HepG2 (cell line): ENCODE measurements at regions not wholly inside any gene's neighbourhood (a gene's known extent, or its start where the extent isn't known, plus 50 kb on each side); places are given as distances from the start of the nearest gene placed in this dataset.
A peak's percentile ranks its signal among the peaks of the same experiment; 100 is the strongest.

Experiments
- AKAP8 ChIP-seq: sonication (generic); formaldehyde crosslinking; IDR thresholded peaks from 2 replicates; pipeline ENCODE4 v1.5.1; 2020; ENCODE audit warnings: mild to moderate bottlenecking, missing genetic modification reagents
- ARHGAP35 ChIP-seq: sonication (generic); formaldehyde crosslinking; IDR thresholded peaks from 2 replicates; pipeline ENCODE4 v1.9.0; 2022; ENCODE audit warnings: mild to moderate bottlenecking, inconsistent platforms, moderate library complexity, missing genetic modification reagents, borderline replicate concordance
- FOXO1 ChIP-seq: sonication (generic); formaldehyde crosslinking; IDR thresholded peaks from 2 replicates; pipeline ENCODE4 v1.4.0; 2020; ENCODE audit warnings: missing genetic modification reagents
- FOXP4 ChIP-seq: sonication (generic); formaldehyde crosslinking; IDR thresholded peaks from 2 replicates; pipeline ENCODE4 v1.4.0; 2020; ENCODE audit warnings: missing genetic modification reagents
- IRX3 ChIP-seq: sonication (generic); formaldehyde crosslinking; IDR thresholded peaks from 2 replicates; pipeline ENCODE4 v1.8.1; 2023; ENCODE audit warnings: mild to moderate bottlenecking, low read depth, missing genetic modification reagents, borderline replicate concordance
- KDM1A ChIP-seq: IDR thresholded peaks from 2 replicates; pipeline ENCODE4 v1.6.1; 2016; ENCODE audit warnings: missing compliant biosample characterization
- KDM2A ChIP-seq: sonication (generic); formaldehyde crosslinking; IDR thresholded peaks from 2 replicates; pipeline ENCODE4 v1.4.0; 2020; ENCODE audit warnings: low read depth, missing genetic modification reagents, borderline replicate concordance
- MED8 ChIP-seq: sonication (generic); formaldehyde crosslinking; IDR thresholded peaks from 2 replicates; pipeline ENCODE4 v1.8.1; 2023; ENCODE audit warnings: mild to moderate bottlenecking, missing genetic modification reagents; ENCODE audit not compliant: insufficient replicate concordance
- MEIS1 ChIP-seq: sonication (generic); formaldehyde crosslinking; IDR thresholded peaks from 2 replicates; pipeline ENCODE4 v1.9.0; 2021; ENCODE audit warnings: mild to moderate bottlenecking, missing genetic modification reagents, moderate library complexity, borderline replicate concordance
- MTF1 ChIP-seq: sonication (generic); formaldehyde crosslinking; IDR thresholded peaks from 2 replicates; pipeline ENCODE4 v1.5.0; 2020; ENCODE audit warnings: missing genetic modification reagents
- PHF8 ChIP-seq: sonication (generic); formaldehyde crosslinking; IDR thresholded peaks from 2 replicates; pipeline ENCODE4 v1.5.0; 2020; ENCODE audit warnings: missing genetic modification reagents
- POGZ ChIP-seq: sonication (generic); formaldehyde crosslinking; IDR thresholded peaks from 2 replicates; pipeline ENCODE4 v1.4.0; 2020; ENCODE audit warnings: mild to moderate bottlenecking, missing genetic modification reagents
- STAT6 ChIP-seq: sonication (generic); formaldehyde crosslinking; IDR thresholded peaks from 2 replicates; pipeline ENCODE4 v1.4.0; 2020; ENCODE audit warnings: missing genetic modification reagents, mild to moderate bottlenecking, borderline replicate concordance
- TFDP2 ChIP-seq: sonication (generic); formaldehyde crosslinking; IDR thresholded peaks from 2 replicates; pipeline ENCODE4 v1.4.0; 2020; ENCODE audit warnings: missing genetic modification reagents
- ZBTB1 ChIP-seq: sonication (generic); formaldehyde crosslinking; IDR thresholded peaks from 2 replicates; pipeline ENCODE4 v1.4.0; 2020; ENCODE audit warnings: missing genetic modification reagents, borderline replicate concordance
- ZIK1 ChIP-seq: sonication (generic); formaldehyde crosslinking; IDR thresholded peaks from 2 replicates; pipeline ENCODE4 v1.5.0; 2020; ENCODE audit warnings: mild to moderate bottlenecking, low read depth, missing genetic modification reagents, borderline replicate concordance
- ZNF205 ChIP-seq: IDR thresholded peaks from 2 replicates; pipeline ENCODE4 v1.6.1; 2018; ENCODE audit warnings: missing biosample characterization, missing genetic modification reagents
- ZNF292 ChIP-seq: sonication (generic); formaldehyde crosslinking; IDR thresholded peaks from 2 replicates; pipeline ENCODE4 v1.8.1; 2022; ENCODE audit warnings: mild to moderate bottlenecking, low read depth, missing genetic modification reagents, borderline replicate concordance
- ZNF335 ChIP-seq: sonication (generic); formaldehyde crosslinking; IDR thresholded peaks from 2 replicates; pipeline ENCODE4 v1.4.0; 2020; ENCODE audit warnings: missing genetic modification reagents
- ZNF564 ChIP-seq: sonication (generic); formaldehyde crosslinking; IDR thresholded peaks from 2 replicates; pipeline ENCODE4 v1.8.1; 2023; ENCODE audit warnings: mild to moderate bottlenecking, missing genetic modification reagents
- ZNF674 ChIP-seq: sonication (generic); formaldehyde crosslinking; IDR thresholded peaks from 2 replicates; pipeline ENCODE4 v1.5.0; 2020; ENCODE audit warnings: low read depth, mild to moderate bottlenecking, missing genetic modification reagents
- ZNF740 ChIP-seq: sonication (generic); formaldehyde crosslinking; IDR thresholded peaks from 2 replicates; pipeline ENCODE4 v1.4.0; 2020; ENCODE audit warnings: missing genetic modification reagents
- ZNF891 ChIP-seq: sonication (generic); formaldehyde crosslinking; IDR thresholded peaks from 2 replicates; pipeline ENCODE4 v1.5.0; 2020; ENCODE audit warnings: mild to moderate bottlenecking, missing genetic modification reagents
- ZZZ3 ChIP-seq: sonication (generic); formaldehyde crosslinking; IDR thresholded peaks from 2 replicates; pipeline ENCODE4 v1.4.0; 2020; ENCODE audit warnings: missing genetic modification reagents, mild to moderate bottlenecking, borderline replicate concordance

GRCh38 chr2:42854207-42854818 lies 61.9 kb upstream of the HAAO start (continued):
- TF ChIP-seq STAT6 (CRISPR knock-in tag) (peak; percentile 56; the same call in 1 of the 2 replicates), ZNF674 (CRISPR knock-in tag) (no peak), MED8 (CRISPR knock-in tag) (peak; percentile 30), ZNF335 (CRISPR knock-in tag) (0 out of 2 replicates have a peak, but pooled peaks have one; percentile 51), MTF1 (CRISPR knock-in tag) (no peak), FOXP4 (CRISPR knock-in tag) (no peak; the same call in 1 of the 2 replicates), MEIS1 (CRISPR knock-in tag) (0 out of 2 replicates have a peak, but pooled peaks have one; percentile 35), ZNF564 (CRISPR knock-in tag) (peak; percentile 54; the same call in 1 of the 2 replicates), AKAP8 (CRISPR knock-in tag) (0 out of 2 replicates have a peak, but pooled peaks have one; percentile 40), ZIK1 (CRISPR knock-in tag) (0 out of 2 replicates have a peak, but pooled peaks have one; percentile 46), FOXO1 (CRISPR knock-in tag) (no peak; the same call in 1 of the 2 replicates), ARHGAP35 (CRISPR knock-in tag) (peak; percentile 49; the same call in 1 of the 2 replicates), ZNF292 (CRISPR knock-in tag) (peak; percentile 96), ZZZ3 (CRISPR knock-in tag) (no peak), ZNF740 (no peak), KDM1A (no peak), IRX3 (CRISPR knock-in tag) (peak; percentile 60; the same call in 1 of the 2 replicates), POGZ (peak; percentile 28; the same call in 1 of the 2 replicates), ZBTB1 (CRISPR knock-in tag) (no peak), KDM2A (CRISPR knock-in tag) (peak; percentile 40; the same call in 1 of the 2 replicates), TFDP2 (CRISPR knock-in tag) (peak; percentile 48; the same call in 1 of the 2 replicates), PHF8 (CRISPR knock-in tag) (peak; percentile 81), ZNF891 (CRISPR knock-in tag) (peak; percentile 67), ZNF205 (CRISPR knock-in tag) (peak; percentile 25; the same call in 1 of the 2 replicates)
